ENCODE measurements at regions not wholly inside any gene's neighbourhood (a gene's known extent, or its start where the extent isn't known, plus 50 kb on each side); places are given as distances from the start of the nearest gene placed in this dataset.

DNA sequence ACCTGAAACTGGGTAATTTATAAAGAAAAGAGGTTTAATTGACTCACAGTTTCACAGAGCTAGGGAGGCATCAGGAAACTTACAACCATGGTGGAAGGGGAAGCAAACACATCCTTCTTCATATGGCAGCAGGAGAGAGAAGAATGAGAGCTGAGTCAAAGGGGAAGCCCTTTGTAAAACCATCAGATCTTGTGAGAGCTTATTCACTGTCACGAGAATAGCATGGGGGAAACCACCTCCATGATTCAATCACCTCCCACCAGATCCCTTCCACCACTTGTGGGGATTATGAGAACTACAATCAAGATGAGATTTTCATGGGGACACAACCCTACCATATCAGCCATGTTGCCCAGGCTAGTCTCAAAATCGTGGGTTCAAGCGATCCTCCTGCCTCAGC, 143.4 kb downstream of the FGF18 start:
- TF ChIP-seq, protein P1, sequence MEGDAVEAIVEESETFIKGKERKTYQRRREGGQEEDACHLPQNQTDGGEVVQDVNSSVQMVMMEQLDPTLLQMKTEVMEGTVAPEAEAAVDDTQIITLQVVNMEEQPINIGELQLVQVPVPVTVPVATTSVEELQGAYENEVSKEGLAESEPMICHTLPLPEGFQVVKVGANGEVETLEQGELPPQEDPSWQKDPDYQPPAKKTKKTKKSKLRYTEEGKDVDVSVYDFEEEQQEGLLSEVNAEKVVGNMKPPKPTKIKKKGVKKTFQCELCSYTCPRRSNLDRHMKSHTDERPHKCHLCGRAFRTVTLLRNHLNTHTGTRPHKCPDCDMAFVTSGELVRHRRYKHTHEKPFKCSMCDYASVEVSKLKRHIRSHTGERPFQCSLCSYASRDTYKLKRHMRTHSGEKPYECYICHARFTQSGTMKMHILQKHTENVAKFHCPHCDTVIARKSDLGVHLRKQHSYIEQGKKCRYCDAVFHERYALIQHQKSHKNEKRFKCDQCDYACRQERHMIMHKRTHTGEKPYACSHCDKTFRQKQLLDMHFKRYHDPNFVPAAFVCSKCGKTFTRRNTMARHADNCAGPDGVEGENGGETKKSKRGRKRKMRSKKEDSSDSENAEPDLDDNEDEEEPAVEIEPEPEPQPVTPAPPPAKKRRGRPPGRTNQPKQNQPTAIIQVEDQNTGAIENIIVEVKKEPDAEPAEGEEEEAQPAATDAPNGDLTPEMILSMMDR (IDR thresholded peaks at IDR 0.05; ENCODE audit: low read depth, low read length) = no peak
- Histone ChIP-seq H3K4me1 (ENCODE audit: low read depth) (no peaks in the 10 kb centered on the region), H3K27ac (no peak overlapping the region), H3K4me3 (no peak overlapping the region), H3K27me3 (no peaks in the 10 kb centered on the region), H3K36me3 (no peaks in the 10 kb centered on the region), H3K9me3 (ENCODE audit: low read depth) (no peaks in the 10 kb centered on the region)
- no peak for DNase-seq (ENCODE audit: low read depth in 1 of 2, low spot score in 1 of 2)

DNA sequence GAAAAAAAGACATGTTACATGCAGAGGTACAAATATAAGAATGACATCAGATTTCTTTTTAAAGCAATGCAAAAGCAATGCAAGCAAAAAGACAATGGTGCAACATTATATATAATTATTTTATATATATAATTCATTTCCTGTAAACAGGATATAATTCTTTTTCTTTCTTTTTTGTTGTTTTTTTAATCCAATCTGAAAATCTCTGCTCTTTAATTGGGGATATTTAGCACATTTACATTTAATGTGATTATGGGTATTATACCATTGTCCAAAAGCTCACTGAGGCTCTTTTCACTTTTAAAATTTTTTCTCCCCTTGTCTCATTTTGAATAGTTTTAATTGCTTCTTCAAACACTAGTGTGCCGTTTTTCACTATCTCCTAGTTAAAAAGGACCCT, 148.9 kb downstream of the FGF18 start:
- TF ChIP-seq, protein P1 (IDR thresholded peaks at IDR 0.05; ENCODE audit: low read depth, low read length) = no peak
- Histone ChIP-seq H3K4me3 (no peak overlapping the region), H3K27me3 (no peaks in the 10 kb centered on the region), H3K9me3 (ENCODE audit: low read depth) (no peaks in the 10 kb centered on the region), H3K27ac (no peak overlapping the region), H3K36me3 (no peaks in the 10 kb centered on the region), H3K4me1 (ENCODE audit: low read depth) (peaks cover 4% of the 10 kb centered on the region)
- DNase-seq (ENCODE audit: low read depth in 1 of 2, low spot score in 1 of 2) = no peak

DNA sequence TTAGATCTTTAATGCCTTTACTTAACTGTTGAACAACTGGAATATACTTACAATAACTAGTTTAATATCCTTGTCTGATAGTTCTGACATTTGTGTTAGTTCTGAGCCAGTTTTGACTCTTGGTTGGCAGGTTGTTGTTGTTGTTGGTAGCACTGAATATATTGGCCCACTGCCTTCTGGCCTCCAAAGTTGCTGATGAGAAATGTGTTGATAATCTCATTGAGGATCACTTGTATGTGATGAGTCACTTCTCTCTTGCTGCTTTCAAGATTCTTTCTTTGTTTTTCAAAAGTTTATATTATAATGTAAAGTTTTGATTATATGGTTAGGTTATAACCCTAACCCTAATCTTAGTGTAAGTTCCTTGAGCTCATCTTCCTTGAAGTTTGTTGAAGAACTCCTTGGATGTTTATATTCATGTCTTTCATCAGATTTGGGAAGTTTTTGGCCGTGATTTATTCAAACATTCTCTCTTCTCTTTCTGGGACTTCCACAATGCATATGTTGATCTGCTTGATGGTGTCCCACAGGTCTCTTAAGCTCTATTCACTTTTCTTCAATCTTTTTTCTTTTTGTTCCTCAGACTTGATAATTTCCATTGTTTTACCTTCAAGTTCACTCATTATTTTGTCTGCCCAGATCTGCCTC, 149.7 kb downstream of the FGF18 start:
- H3K27ac ChIP-seq = no peak overlapping the region
- TF ChIP-seq, protein P1 (IDR thresholded peaks at IDR 0.05; ENCODE audit: low read depth, low read length) = no peak
- H3K36me3 ChIP-seq = no peaks in the 10 kb centered on the region
- no peak for DNase-seq (ENCODE audit: low read depth in 1 of 2, low spot score in 1 of 2)
- peaks cover 4% of the 10 kb centered on the region for H3K4me1 ChIP-seq (ENCODE audit: low read depth)
- H3K4me3 ChIP-seq = no peak overlapping the region
- H3K9me3 ChIP-seq (ENCODE audit: low read depth) = no peaks in the 10 kb centered on the region
- no peaks in the 10 kb centered on the region for H3K27me3 ChIP-seq

DNA sequence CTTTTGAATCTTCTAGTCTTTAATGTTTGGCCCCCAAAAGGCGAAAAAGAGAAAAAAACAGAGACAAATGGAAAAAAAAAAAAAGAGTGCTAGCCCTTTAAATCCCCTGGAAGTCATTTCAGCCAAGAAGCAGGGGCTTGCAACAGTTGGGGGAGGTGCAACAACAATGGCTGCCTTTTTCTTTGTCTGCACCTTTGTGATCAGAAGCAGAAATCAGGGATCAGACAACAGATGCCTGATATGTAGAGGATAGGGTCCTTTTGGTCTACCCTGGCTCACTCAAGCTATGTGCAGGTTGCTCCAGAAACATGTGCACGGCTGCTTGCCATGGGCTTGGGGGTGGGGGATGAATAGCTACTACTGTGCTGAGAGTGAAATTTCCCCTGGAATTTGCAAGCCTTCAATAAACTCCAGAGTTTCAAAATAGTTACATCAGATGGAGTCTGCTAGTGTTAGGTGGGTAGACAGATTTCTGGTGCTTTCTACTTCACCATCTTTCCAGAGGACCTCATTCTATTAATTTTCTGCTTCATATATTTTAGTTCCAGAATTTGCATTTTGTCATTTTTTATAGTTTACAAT, 150.9 kb downstream of the FGF18 start:
- TF ChIP-seq, protein P1 (IDR thresholded peaks at IDR 0.05; ENCODE audit: low read depth, low read length) = no peak
- no peak overlapping the region for H3K4me3 ChIP-seq
- H3K27me3 ChIP-seq = no peaks in the 10 kb centered on the region
- no peaks in the 10 kb centered on the region for H3K36me3 ChIP-seq
- peak in 1 of 2 donors; percentile 14 for DNase-seq (ENCODE audit: low read depth in 1 of 2, low spot score in 1 of 2)
- H3K9me3 ChIP-seq (ENCODE audit: low read depth) = no peaks in the 10 kb centered on the region
- H3K27ac ChIP-seq = no peak overlapping the region
- H3K4me1 ChIP-seq (ENCODE audit: low read depth) = peaks cover 4% of the 10 kb centered on the region

DNA sequence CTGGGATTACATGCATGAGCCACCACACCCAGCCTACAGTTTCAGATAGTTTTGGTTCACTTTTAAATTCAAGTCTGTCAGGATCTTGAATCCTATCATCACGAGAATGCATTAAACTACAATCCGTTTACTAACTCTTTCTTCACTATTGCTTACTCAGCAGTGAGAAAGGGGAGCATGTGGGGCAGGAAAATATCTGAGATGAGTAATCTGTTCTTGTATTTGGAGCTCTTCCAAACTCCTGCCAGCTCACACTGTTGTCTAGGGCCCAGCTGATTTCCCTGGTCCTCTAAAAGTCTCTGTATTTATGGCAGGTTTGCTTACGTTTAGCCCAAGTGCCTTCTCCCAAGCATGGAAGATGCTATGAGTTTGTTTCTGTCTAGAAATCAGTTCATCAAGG, 152.2 kb downstream of the FGF18 start:
- Histone ChIP-seq H3K9me3 (ENCODE audit: low read depth) (no peaks in the 10 kb centered on the region), H3K36me3 (no peaks in the 10 kb centered on the region), H3K27me3 (no peaks in the 10 kb centered on the region), H3K27ac (no peak overlapping the region), H3K4me1 (ENCODE audit: low read depth) (peaks cover 4% of the 10 kb centered on the region), H3K4me3 (no peak overlapping the region)
- TF ChIP-seq, protein P1 (IDR thresholded peaks at IDR 0.05; ENCODE audit: low read depth, low read length) = no peak
- peak in 1 of 2 donors; percentile 55 for DNase-seq (ENCODE audit: low read depth in 1 of 2, low spot score in 1 of 2)

All from cardiac muscle cell (in vitro differentiated cells and primary cell).